ENCODE measurements at regions not wholly inside any gene's neighbourhood (a gene's known extent, or its start where the extent isn't known, plus 50 kb on each side); places are given as distances from the start of the nearest gene placed in this dataset.

DNA sequence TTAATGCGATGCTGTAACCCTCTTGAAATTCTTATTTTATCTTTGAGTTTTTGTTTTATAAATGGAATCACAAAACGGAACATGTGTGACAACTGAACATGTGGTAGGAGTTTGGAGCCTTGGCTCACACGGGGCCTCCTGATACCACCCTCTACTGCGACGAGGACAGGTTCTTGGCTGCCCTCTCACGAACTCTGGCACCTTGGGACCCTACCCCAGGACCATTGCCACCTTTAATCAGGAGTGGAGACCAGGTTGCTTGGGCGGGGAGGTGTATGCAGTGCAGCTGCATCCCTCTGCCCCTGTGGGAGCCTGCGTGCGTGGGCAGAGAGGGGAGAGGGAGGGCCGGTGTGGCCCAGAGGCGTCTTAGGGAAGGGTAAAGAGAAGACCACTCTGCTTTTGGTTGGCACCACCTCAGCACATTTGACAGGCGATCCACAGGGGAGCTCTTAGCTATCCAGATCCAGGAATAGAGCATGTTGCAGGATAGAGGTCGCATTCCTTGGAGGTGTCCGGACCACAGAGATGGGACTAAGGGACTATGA, 753.9 kb upstream of the PTPRD start:
- Histone ChIP-seq H3K27me3 (ENCODE audit: control insufficient read depth in 1 of 2, insufficient read depth in 2 of 2, low read length in 1 of 2) (no peaks in the 10 kb centered on the region), H3K36me3 (ENCODE audit: control insufficient read depth in 1 of 2, insufficient read depth in 2 of 2, low read length in 1 of 2) (no peaks in the 10 kb centered on the region), H3K4me3 (ENCODE audit: low read length in 2 of 2) (no peak overlapping the region), H3K27ac (ENCODE audit: low read depth in 1 of 2, low read length in 2 of 2) (no peak overlapping the region), H3K4me1 (ENCODE audit: control insufficient read depth in 1 of 2, insufficient read depth in 2 of 2, low read length in 2 of 2) (no peaks in the 10 kb centered on the region), H3K9me3 (ENCODE audit: control insufficient read depth, low read length) (no peaks in the 10 kb centered on the region)
- intact Hi-C loops (cut with DNase I), result no loop called here
- peak; percentile 52 for ATAC-seq (ENCODE audit: low FRiP score)
- 73 to 80% methylated on average over 14 of the region's 14 CpGs for WGBS, 2 donors
- no peak for DNase-seq

DNA sequence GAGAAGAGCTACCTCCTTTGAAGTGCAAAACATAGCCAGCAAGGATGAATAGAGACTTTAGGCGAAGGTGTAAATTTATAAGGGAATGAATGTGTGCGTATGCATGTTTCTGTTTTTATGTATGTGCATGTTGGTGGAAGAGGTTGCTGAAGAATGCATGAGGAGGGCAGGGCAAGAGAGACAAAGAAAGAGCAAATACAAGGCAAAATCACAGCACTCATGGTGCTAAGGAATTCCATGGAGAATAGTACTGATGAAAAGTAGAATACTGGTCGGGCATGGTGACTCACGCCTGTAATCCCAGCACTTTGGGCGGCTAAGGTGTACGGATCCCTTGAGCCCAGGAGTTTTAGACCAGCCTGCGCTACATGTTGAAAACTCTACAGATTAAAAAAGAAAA, 762.1 kb upstream of the PTPRD start:
- Histone ChIP-seq H3K27me3 (ENCODE audit: control insufficient read depth in 1 of 2, insufficient read depth in 2 of 2, low read length in 1 of 2) (no peaks in the 10 kb centered on the region), H3K36me3 (ENCODE audit: control insufficient read depth in 1 of 2, insufficient read depth in 2 of 2, low read length in 1 of 2) (no peaks in the 10 kb centered on the region), H3K4me1 (ENCODE audit: control insufficient read depth in 1 of 2, insufficient read depth in 2 of 2, low read length in 2 of 2) (no peaks in the 10 kb centered on the region), H3K9me3 (ENCODE audit: control insufficient read depth, low read length) (peaks cover 1% of the 10 kb centered on the region), H3K4me3 (ENCODE audit: low read length in 2 of 2) (no peak overlapping the region), H3K27ac (ENCODE audit: low read depth in 1 of 2, low read length in 2 of 2) (no peak overlapping the region)
- no peak for DNase-seq
- WGBS, 2 donors, result 65 to 88% methylated on average over 7 of the region's 7 CpGs
- intact Hi-C loops (cut with DNase I), result no loop called here
- no peak for ATAC-seq (ENCODE audit: low FRiP score)

DNA sequence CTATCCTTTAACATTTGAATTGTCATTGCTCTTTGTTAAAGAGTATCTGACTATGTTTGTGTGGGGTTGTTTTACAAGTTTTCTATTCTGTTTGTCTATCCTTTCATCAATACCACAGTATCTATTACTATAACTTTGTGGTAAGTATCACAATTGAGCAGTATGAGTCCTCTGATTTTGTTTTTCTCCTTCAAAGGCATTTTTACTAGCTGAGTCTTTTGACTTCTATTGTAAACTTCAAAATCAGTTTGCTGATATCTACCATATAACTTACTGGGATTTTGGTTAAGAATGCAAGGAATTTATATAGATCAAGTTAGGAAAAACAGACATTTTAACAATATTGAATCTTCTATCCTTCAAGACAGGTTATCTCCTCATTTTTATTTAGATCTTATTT, 789.8 kb upstream of the PTPRD start:
- ATAC-seq (ENCODE audit: low FRiP score) (no peak), DNase-seq (no peak)
- H3K4me1 ChIP-seq (ENCODE audit: control insufficient read depth in 1 of 2, insufficient read depth in 2 of 2, low read length in 2 of 2), result no peaks in the 10 kb centered on the region
- H3K36me3 ChIP-seq (ENCODE audit: control insufficient read depth in 1 of 2, insufficient read depth in 2 of 2, low read length in 1 of 2), result no peaks in the 10 kb centered on the region
- H3K27me3 ChIP-seq (ENCODE audit: control insufficient read depth in 1 of 2, insufficient read depth in 2 of 2, low read length in 1 of 2), result no peaks in the 10 kb centered on the region
- no peak overlapping the region for H3K27ac ChIP-seq (ENCODE audit: low read depth in 1 of 2, low read length in 2 of 2)
- H3K4me3 ChIP-seq (ENCODE audit: low read length in 2 of 2), result no peak overlapping the region
- intact Hi-C loops (cut with DNase I), result no loop called here
- peaks cover under 1% of the 10 kb centered on the region for H3K9me3 ChIP-seq (ENCODE audit: control insufficient read depth, low read length)

DNA sequence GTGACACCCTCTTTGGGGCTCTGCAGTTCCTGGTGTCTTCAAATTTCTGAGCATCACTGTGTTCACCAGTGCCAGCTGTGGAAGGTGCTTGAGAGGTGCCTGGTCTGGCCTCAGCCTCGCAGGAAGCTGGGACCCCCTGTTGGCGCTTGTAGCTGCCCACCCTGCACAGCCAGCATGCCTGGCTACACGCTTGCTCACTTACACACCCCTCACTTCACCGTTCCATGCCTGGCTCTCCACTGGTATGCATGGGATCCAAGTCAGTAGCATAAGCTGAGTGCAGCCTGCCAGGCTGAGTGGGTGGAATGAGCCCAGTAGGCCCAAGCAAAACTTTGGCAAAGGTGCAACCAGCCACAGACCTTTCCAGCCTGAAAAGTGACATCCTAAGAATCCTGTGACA, 801.4 kb upstream of the PTPRD start:
- Histone ChIP-seq H3K4me1 (ENCODE audit: control insufficient read depth in 1 of 2, insufficient read depth in 2 of 2, low read length in 2 of 2) (peaks cover 0 to 1% of the 10 kb centered on the region in 2 donors), H3K27ac (ENCODE audit: low read depth in 1 of 2, low read length in 2 of 2) (no peak overlapping the region), H3K4me3 (ENCODE audit: low read length in 2 of 2) (no peak overlapping the region), H3K9me3 (ENCODE audit: control insufficient read depth, low read length) (no peaks in the 10 kb centered on the region), H3K27me3 (ENCODE audit: control insufficient read depth in 1 of 2, insufficient read depth in 2 of 2, low read length in 1 of 2) (no peaks in the 10 kb centered on the region), H3K36me3 (ENCODE audit: control insufficient read depth in 1 of 2, insufficient read depth in 2 of 2, low read length in 1 of 2) (no peaks in the 10 kb centered on the region)
- no peak for DNase-seq
- 65 to 73% methylated on average over 4 of the region's 4 CpGs for WGBS, 2 donors
- intact Hi-C loops (cut with DNase I), result no loop called here
- ATAC-seq (ENCODE audit: low FRiP score), result no peak

DNA sequence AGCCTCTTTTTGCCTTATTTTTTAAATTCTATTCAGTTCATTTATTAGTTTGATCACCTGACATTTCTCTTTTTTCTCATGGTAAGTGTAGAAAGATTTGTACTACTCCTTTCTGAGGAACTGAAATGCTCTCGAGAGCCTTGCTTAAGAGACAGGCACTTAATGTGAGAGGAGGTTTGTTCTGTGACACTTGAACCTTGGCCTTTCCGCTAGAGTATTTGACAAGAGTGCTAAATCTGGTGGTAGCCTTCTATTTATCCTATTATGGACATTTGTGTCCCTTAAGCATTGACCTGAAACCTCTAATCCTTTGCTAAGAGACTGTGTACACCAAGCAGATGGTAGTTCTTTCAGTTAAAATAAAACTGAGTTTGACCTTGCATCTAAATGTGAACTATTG, 805.0 kb upstream of the PTPRD start:
- peaks cover 0 to 1% of the 10 kb centered on the region in 2 donors for H3K4me1 ChIP-seq (ENCODE audit: control insufficient read depth in 1 of 2, insufficient read depth in 2 of 2, low read length in 2 of 2)
- H3K9me3 ChIP-seq (ENCODE audit: control insufficient read depth, low read length), result no peaks in the 10 kb centered on the region
- ATAC-seq (ENCODE audit: low FRiP score) (no peak), DNase-seq (no peak)
- H3K4me3 ChIP-seq (ENCODE audit: low read length in 2 of 2), result no peak overlapping the region
- intact Hi-C loops (cut with DNase I), result no loop called here
- H3K36me3 ChIP-seq (ENCODE audit: control insufficient read depth in 1 of 2, insufficient read depth in 2 of 2, low read length in 1 of 2), result no peaks in the 10 kb centered on the region
- 21 to 42% methylated on average over 2 of the region's 2 CpGs for WGBS, 2 donors
- no peak overlapping the region for H3K27ac ChIP-seq (ENCODE audit: low read depth in 1 of 2, low read length in 2 of 2)
- no peaks in the 10 kb centered on the region for H3K27me3 ChIP-seq (ENCODE audit: control insufficient read depth in 1 of 2, insufficient read depth in 2 of 2, low read length in 1 of 2)

DNA sequence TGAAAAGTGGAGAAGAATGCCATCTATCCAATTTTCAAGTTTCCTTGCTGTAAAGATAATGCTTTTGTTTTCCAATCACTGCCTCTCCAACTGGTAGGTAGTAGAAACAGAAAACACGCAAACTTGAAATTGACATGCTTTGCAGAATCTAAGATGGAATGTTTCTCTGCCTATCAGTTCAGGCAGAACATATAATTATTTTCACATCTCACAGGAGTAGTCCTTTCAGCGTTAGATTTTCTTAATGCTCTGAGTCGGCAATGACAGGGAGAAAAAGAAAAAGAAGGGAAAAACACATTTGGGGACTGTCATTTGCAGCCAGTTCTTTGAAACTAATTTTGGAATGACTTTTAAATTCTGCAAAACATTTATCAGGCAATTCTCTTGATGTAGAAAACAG, 818.7 kb upstream of the PTPRD start:
- Histone ChIP-seq H3K9me3 (ENCODE audit: control insufficient read depth, low read length) (no peaks in the 10 kb centered on the region), H3K27ac (ENCODE audit: low read depth in 1 of 2, low read length in 2 of 2) (no peak overlapping the region), H3K27me3 (ENCODE audit: control insufficient read depth in 1 of 2, insufficient read depth in 2 of 2, low read length in 1 of 2) (no peaks in the 10 kb centered on the region), H3K4me3 (ENCODE audit: low read length in 2 of 2) (no peak overlapping the region), H3K4me1 (ENCODE audit: control insufficient read depth in 1 of 2, insufficient read depth in 2 of 2, low read length in 2 of 2) (no peaks in the 10 kb centered on the region), H3K36me3 (ENCODE audit: control insufficient read depth in 1 of 2, insufficient read depth in 2 of 2, low read length in 1 of 2) (no peaks in the 10 kb centered on the region)
- DNase-seq (no peak), ATAC-seq (ENCODE audit: low FRiP score) (no peak)
- 64 to 67% methylated on average over 3 of the region's 3 CpGs for WGBS, 2 donors
- intact Hi-C loops (cut with DNase I), result no loop called here

DNA sequence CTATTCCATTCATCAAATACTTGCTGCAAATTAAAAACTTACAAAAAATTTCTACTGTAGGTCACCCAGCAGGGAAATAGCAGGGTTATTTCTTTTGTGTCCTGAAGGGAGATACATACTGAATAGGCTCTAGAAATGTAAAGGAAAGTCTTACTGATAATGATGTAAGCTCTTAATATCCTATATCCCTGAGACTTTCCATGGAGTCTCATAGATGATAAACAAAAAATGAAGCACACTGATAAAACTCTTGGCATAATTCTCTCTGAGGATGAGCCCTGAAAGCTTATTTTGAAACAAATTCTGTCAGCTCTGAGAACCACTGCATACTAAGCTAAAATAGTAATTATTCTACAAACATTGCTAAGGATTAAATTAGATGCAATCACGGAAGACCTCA, 819.6 kb upstream of the PTPRD start:
- Histone ChIP-seq H3K27me3 (ENCODE audit: control insufficient read depth in 1 of 2, insufficient read depth in 2 of 2, low read length in 1 of 2) (no peaks in the 10 kb centered on the region), H3K4me1 (ENCODE audit: control insufficient read depth in 1 of 2, insufficient read depth in 2 of 2, low read length in 2 of 2) (no peaks in the 10 kb centered on the region), H3K27ac (ENCODE audit: low read depth in 1 of 2, low read length in 2 of 2) (no peak overlapping the region), H3K36me3 (ENCODE audit: control insufficient read depth in 1 of 2, insufficient read depth in 2 of 2, low read length in 1 of 2) (no peaks in the 10 kb centered on the region), H3K4me3 (ENCODE audit: low read length in 2 of 2) (no peak overlapping the region), H3K9me3 (ENCODE audit: control insufficient read depth, low read length) (no peaks in the 10 kb centered on the region)
- 79 to 82% methylated on average over 1 of the region's 1 CpG for WGBS, 2 donors
- DNase-seq (no peak), ATAC-seq (ENCODE audit: low FRiP score) (no peak)
- intact Hi-C loops (cut with DNase I), result no loop called here

DNA sequence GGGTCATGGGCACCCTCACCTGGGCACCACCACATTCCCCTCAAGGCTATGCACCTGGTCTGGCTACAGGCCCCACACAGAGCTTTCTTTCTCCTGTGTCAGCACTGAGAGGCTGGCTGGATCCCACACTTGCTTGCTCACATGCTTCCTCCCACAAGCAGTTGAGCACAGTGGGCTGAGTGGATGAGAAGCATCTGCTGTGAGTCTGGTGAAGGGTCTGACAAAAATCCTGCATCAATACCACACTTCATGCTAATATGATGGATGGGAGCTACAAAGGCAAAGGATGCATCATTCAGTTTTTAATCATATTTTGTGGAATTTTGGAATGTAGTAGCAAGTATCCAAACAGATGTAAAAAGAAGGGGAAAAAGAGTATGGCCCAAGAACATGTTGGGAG, 830.8 kb upstream of the PTPRD start:
- no peak for ATAC-seq (ENCODE audit: low FRiP score)
- intact Hi-C loops (cut with DNase I), result no loop called here
- no peak overlapping the region for H3K27ac ChIP-seq (ENCODE audit: low read depth in 1 of 2, low read length in 2 of 2)

DNA sequence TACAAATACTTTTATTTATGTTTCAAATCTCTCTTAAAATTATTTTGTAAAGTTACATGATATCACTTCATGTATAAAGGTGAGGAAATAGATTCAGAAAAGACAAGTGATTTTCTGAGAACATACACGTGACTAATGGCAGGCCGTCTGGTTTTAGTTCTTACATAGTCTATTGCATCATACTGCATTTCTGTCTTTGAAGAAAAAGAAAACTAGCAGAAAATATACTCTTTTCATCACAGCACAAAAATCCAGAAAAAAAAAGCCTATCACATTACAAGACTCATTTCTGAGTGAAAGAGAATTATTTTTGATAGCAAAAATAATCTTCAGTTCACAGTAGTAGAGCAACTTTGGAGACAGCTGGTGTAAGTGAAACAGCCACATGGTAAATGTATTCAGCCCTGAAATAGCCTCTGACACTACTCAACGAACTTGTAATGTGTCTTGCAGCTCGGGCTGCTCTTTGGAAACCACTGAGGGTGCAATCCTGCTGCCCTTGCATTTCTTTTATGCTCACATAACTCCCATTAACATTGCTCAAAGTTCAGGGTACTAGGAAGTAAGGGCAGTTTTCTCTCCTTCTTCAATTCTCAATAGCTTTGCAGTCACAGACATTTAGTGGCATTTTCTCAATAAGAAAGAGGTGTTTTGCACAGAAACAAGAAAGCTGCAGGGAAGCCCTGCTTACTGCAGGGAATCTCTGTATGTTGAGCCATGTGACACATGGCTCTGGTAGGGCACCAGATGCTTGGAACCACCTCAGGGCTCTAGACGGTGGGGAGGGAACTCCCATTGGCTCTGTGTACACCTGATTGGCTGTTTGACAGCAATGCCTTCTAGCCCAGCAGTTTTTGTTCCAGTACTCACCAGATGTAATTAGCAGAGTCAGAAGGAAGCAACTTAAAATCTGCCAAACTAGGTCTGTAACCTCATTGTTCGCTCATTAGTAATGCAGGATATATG, 845.3 kb upstream of the PTPRD start:
- Histone ChIP-seq H3K36me3 (ENCODE audit: control insufficient read depth in 1 of 2, insufficient read depth in 2 of 2, low read length in 1 of 2) (no peaks in the 10 kb centered on the region), H3K27me3 (ENCODE audit: control insufficient read depth in 1 of 2, insufficient read depth in 2 of 2, low read length in 1 of 2) (no peaks in the 10 kb centered on the region), H3K4me3 (ENCODE audit: low read length in 2 of 2) (no peak overlapping the region), H3K9me3 (ENCODE audit: control insufficient read depth, low read length) (no peaks in the 10 kb centered on the region), H3K4me1 (ENCODE audit: control insufficient read depth in 1 of 2, insufficient read depth in 2 of 2, low read length in 2 of 2) (no peaks in the 10 kb centered on the region), H3K27ac (ENCODE audit: low read depth in 1 of 2, low read length in 2 of 2) (no peak overlapping the region)
- WGBS, 2 donors, result 18 to 22% methylated on average over 6 of the region's 6 CpGs
- intact Hi-C loops (cut with DNase I), result no loop called here
- ATAC-seq (ENCODE audit: low FRiP score) (no peak), DNase-seq (no peak)

More for the DNA sequence above, 830.8 kb upstream of the PTPRD start:
- H3K27me3 ChIP-seq (ENCODE audit: control insufficient read depth in 1 of 2, insufficient read depth in 2 of 2, low read length in 1 of 2), result no peaks in the 10 kb centered on the region
- H3K4me1 ChIP-seq (ENCODE audit: control insufficient read depth in 1 of 2, insufficient read depth in 2 of 2, low read length in 2 of 2), result no peaks in the 10 kb centered on the region
- H3K4me3 ChIP-seq (ENCODE audit: low read length in 2 of 2), result no peak overlapping the region
- H3K36me3 ChIP-seq (ENCODE audit: control insufficient read depth in 1 of 2, insufficient read depth in 2 of 2, low read length in 1 of 2), result no peaks in the 10 kb centered on the region
- DNase-seq, result no peak
- H3K9me3 ChIP-seq (ENCODE audit: control insufficient read depth, low read length), result no peaks in the 10 kb centered on the region
